ENCODE measurements at regions not wholly inside any gene's neighbourhood (a gene's known extent, or its start where the extent isn't known, plus 50 kb on each side); places are given as distances from the start of the nearest gene placed in this dataset.

GRCh38 chr10:58052772-58053171 is 214.9 kb downstream of the IPMK start:
- DNase-seq (ENCODE audit: low read depth, low spot score) (no peak), ATAC-seq (no peak)
- in situ Hi-C loops (cut with HindIII; ENCODE audit: low pct_unique_long_range_greater_than_20kb, low sequenced_read_pairs) = no loop called here
- Histone ChIP-seq H3K36me3 (ENCODE audit: control insufficient read depth, insufficient read depth, low read length) (no peaks in the 10 kb centered on the region), H3K9me3 (ENCODE audit: control insufficient read depth, insufficient read depth, low read depth, low read length) (no peaks in the 10 kb centered on the region), H3K27me3 (ENCODE audit: control insufficient read depth, insufficient read depth, low read length) (no peaks in the 10 kb centered on the region), H3K4me1 (ENCODE audit: control insufficient read depth, insufficient read depth, low read length) (no peaks in the 10 kb centered on the region), H3K27ac (ENCODE audit: low read length) (no peak overlapping the region), H3K4me3 (ENCODE audit: low read depth in 2 of 2, low read length in 2 of 2) (no peak overlapping the region)
- ChIA-PET CTCF (no interaction called here), POLR2A (no interaction called here)
- no TSS peak for BruUV-seq (replicated peaks)
- TF ChIP-seq REST (IDR thresholded peaks at IDR 0.05; ENCODE audit: insufficient read depth in 1 of 2, low read depth in 2 of 2, low read length in 1 of 2) (no peak), CTCF (IDR thresholded peaks at IDR 0.05) (no peak), POLR2AphosphoS5 (IDR thresholded peaks at IDR 0.05; ENCODE audit: low read depth, low read length) (no peak), TCF7L2 (IDR thresholded peaks at IDR 0.05; ENCODE audit: low read depth, low read length) (no peak), SIN3A (IDR thresholded peaks at IDR 0.05; ENCODE audit: borderline replicate concordance, insufficient read depth, low read depth, low read length) (no peak)
- intact Hi-C loops (cut with micrococcal nuclease; ENCODE audit: unreplicated experiment) = no loop called here

- Histone ChIP-seq H3K4me1 (ENCODE audit: control insufficient read depth, insufficient read depth, low read length) (no peaks in the 10 kb centered on the region), H3K4me3 (ENCODE audit: low read depth in 2 of 2, low read length in 2 of 2) (no peak overlapping the region), H3K9me3 (ENCODE audit: control insufficient read depth, insufficient read depth, low read depth, low read length) (no peaks in the 10 kb centered on the region), H3K36me3 (ENCODE audit: control insufficient read depth, insufficient read depth, low read length) (no peaks in the 10 kb centered on the region), H3K27me3 (ENCODE audit: control insufficient read depth, insufficient read depth, low read length) (no peaks in the 10 kb centered on the region), H3K27ac (ENCODE audit: low read length) (no peak overlapping the region)
- ChIA-PET POLR2A (no interaction called here), CTCF (no interaction called here)
- DNase-seq (ENCODE audit: low read depth, low spot score) (no peak), ATAC-seq (no peak)
- in situ Hi-C loops (cut with HindIII; ENCODE audit: low pct_unique_long_range_greater_than_20kb, low sequenced_read_pairs) = no loop called here
- TF ChIP-seq TCF7L2 (IDR thresholded peaks at IDR 0.05; ENCODE audit: low read depth, low read length) = no peak
- no peak for TF ChIP-seq SIN3A (IDR thresholded peaks at IDR 0.05; ENCODE audit: borderline replicate concordance, insufficient read depth, low read depth, low read length)
- no peak for TF ChIP-seq CTCF (IDR thresholded peaks at IDR 0.05)
- TF ChIP-seq REST (IDR thresholded peaks at IDR 0.05; ENCODE audit: insufficient read depth in 1 of 2, low read depth in 2 of 2, low read length in 1 of 2) = no peak
- no peak for TF ChIP-seq POLR2AphosphoS5 (IDR thresholded peaks at IDR 0.05; ENCODE audit: low read depth, low read length)
- intact Hi-C loops (cut with micrococcal nuclease; ENCODE audit: unreplicated experiment) = no loop called here
- no TSS peak for BruUV-seq (replicated peaks)
Measured at GRCh38 chr10:58050575-58050974, 217.1 kb downstream of the IPMK start.

All from Panc1 (cell line).